PC-3 (cell line): ENCODE measurements at regions not wholly inside any gene's neighbourhood (a gene's known extent, or its start where the extent isn't known, plus 50 kb on each side); places are given as distances from the start of the nearest gene placed in this dataset.

Experiments used
- EZH2phosphoT487 ChIP-seq: fragments of 300-600 bp; sonication (generic); IDR thresholded peaks from 2 replicates; pipeline ENCODE4 v1.6.1; 2018; ENCODE audit warnings: mild to moderate bottlenecking, antibody characterized with exemption, low read length, borderline replicate concordance
- TF ChIP-seq, protein P1 (sequence below): fragments of 300-600 bp; sonication (generic); conservative IDR thresholded peaks from 2 replicates; pipeline ENCODE4 v1.5.1; 2017; ENCODE audit warnings: antibody characterized with exemption, low read depth, mild to moderate bottlenecking, low read length

DNA sequence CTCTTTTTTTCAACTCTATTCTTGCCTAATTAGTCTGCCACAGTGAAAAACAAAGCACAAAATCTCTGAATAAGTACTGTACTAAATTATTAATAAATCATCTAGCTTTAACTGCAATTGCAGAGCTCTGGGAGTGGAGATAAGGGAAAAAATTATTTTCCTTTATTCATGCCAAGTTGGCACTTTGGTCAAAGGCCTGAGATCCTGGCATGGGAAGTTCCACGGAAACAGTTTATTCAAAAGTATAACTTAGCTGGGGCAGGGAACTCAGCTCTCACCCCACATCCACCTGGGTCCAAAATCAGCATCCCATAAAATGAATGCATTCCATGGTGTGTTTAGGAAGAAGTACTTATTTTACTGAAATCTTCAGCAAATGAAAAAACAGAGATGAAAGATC lies 185.2 kb upstream of the APCDD1 start:
- TF ChIP-seq, protein P1, sequence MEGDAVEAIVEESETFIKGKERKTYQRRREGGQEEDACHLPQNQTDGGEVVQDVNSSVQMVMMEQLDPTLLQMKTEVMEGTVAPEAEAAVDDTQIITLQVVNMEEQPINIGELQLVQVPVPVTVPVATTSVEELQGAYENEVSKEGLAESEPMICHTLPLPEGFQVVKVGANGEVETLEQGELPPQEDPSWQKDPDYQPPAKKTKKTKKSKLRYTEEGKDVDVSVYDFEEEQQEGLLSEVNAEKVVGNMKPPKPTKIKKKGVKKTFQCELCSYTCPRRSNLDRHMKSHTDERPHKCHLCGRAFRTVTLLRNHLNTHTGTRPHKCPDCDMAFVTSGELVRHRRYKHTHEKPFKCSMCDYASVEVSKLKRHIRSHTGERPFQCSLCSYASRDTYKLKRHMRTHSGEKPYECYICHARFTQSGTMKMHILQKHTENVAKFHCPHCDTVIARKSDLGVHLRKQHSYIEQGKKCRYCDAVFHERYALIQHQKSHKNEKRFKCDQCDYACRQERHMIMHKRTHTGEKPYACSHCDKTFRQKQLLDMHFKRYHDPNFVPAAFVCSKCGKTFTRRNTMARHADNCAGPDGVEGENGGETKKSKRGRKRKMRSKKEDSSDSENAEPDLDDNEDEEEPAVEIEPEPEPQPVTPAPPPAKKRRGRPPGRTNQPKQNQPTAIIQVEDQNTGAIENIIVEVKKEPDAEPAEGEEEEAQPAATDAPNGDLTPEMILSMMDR, result no peak
- TF ChIP-seq EZH2phosphoT487, result no peak
